ENCODE measurements at regions not wholly inside any gene's neighbourhood (a gene's known extent, or its start where the extent isn't known, plus 50 kb on each side); places are given as distances from the start of the nearest gene placed in this dataset.

- no peak for TF ChIP-seq ELK1 (IDR thresholded peaks at IDR 0.05; ENCODE audit: low read depth, low read length)
- no peak for TF ChIP-seq KLF5 (IDR thresholded peaks at IDR 0.05; ENCODE audit: partially characterized antibody)
Measured at GRCh38 chr13:66014771-66015170, 1215.4 kb downstream of the PCDH9 start (continued).

- no peak overlapping the region for H3K4me3 ChIP-seq
- H3K4me2 ChIP-seq (ENCODE audit: control insufficient read depth, insufficient read depth): no peak overlapping the region
- H2AFZ ChIP-seq (ENCODE audit: control insufficient read depth, low read depth, low read length): no peak overlapping the region
- WGBS (ENCODE audit: insufficient coverage, insufficient replicate concordance, low lambda C conversion rate, missing lambda C conversion rate): 68% methylated on average over 16 of the region's 30 CpGs
- no peaks in the 10 kb centered on the region for H3K79me2 ChIP-seq (ENCODE audit: control insufficient read depth, insufficient read depth, low read length)
- no peak overlapping the region for H3K9ac ChIP-seq (ENCODE audit: control insufficient read depth, insufficient read depth, low read length)
- ChIA-PET RAD21 (ENCODE audit: unreplicated experiment) (no interaction called here), SMC1A (ENCODE audit: uncharacterized antibody, unreplicated experiment) (no interaction called here), POLR2A (no interaction called here), CTCF (no interaction called here)
- no TSS peak for BruUV-seq (replicated peaks)
- DNase-seq (ENCODE audit: low read depth, low spot score) (no peak), ATAC-seq (no peak), FAIRE-seq (no peak)
- no peak overlapping the region for H3K27ac ChIP-seq (ENCODE audit: control insufficient read depth, insufficient read depth)
- H3K27me3 ChIP-seq (replicated peaks in 1 of 2; ENCODE audit: control insufficient read depth in 2 of 2, insufficient read depth in 2 of 2, low read length in 1 of 2): no peaks in the 10 kb centered on the region
- H3K36me3 ChIP-seq (ENCODE audit: control insufficient read depth in 2 of 2, insufficient read depth in 2 of 2, low read length in 1 of 2): no peaks in the 10 kb centered on the region
- no peaks in the 10 kb centered on the region for H4K20me1 ChIP-seq (ENCODE audit: control insufficient read depth, insufficient read depth)
- H3K9me3 ChIP-seq (replicated peaks; ENCODE audit: control insufficient read depth, insufficient read depth, low read length): no peaks in the 10 kb centered on the region; the same call in 2 of the 3 replicates
- no peak for TF ChIP-seq BCL11A (IDR thresholded peaks at IDR 0.05; ENCODE audit: low read depth, low read length)
- in situ Hi-C loops (cut with MboI): no loop called here
- H3K4me1 ChIP-seq (ENCODE audit: control insufficient read depth, insufficient read depth, low read length): no peaks in the 10 kb centered on the region
- intact Hi-C loops (cut with micrococcal nuclease; ENCODE audit: unreplicated experiment): no loop called here
Measured at GRCh38 chr13:66009241-66009640, 1220.9 kb downstream of the PCDH9 start.

GRCh38 chr13:66003558-66003957, 1226.6 kb downstream of the PCDH9 start:
- ChIA-PET CTCF (no interaction called here), SMC1A (ENCODE audit: uncharacterized antibody, unreplicated experiment) (interaction anchor here (0.6 kb wide), 1 partner anchor 791 kb away, joined by 4 read pairs; no protein-coding TSS in a partner anchor), RAD21 (ENCODE audit: unreplicated experiment) (no interaction called here), POLR2A (no interaction called here)
- Histone ChIP-seq H3K27me3 (replicated peaks in 1 of 2; ENCODE audit: control insufficient read depth in 2 of 2, insufficient read depth in 2 of 2, low read length in 1 of 2) (no peaks in the 10 kb centered on the region), H3K79me2 (ENCODE audit: control insufficient read depth, insufficient read depth, low read length) (no peaks in the 10 kb centered on the region), H3K4me2 (ENCODE audit: control insufficient read depth, insufficient read depth) (no peak overlapping the region), H2AFZ (ENCODE audit: control insufficient read depth, low read depth, low read length) (no peak overlapping the region), H3K9ac (ENCODE audit: control insufficient read depth, insufficient read depth, low read length) (no peak overlapping the region), H3K4me3 (no peak overlapping the region), H3K36me3 (ENCODE audit: control insufficient read depth in 2 of 2, insufficient read depth in 2 of 2, low read length in 1 of 2) (no peaks in the 10 kb centered on the region), H4K20me1 (ENCODE audit: control insufficient read depth, insufficient read depth) (no peaks in the 10 kb centered on the region), H3K4me1 (ENCODE audit: control insufficient read depth, insufficient read depth, low read length) (no peaks in the 10 kb centered on the region), H3K27ac (ENCODE audit: control insufficient read depth, insufficient read depth) (no peak overlapping the region), H3K9me3 (replicated peaks; ENCODE audit: control insufficient read depth, insufficient read depth, low read length) (no peaks in the 10 kb centered on the region)
- intact Hi-C loops (cut with micrococcal nuclease; ENCODE audit: unreplicated experiment) (no loop called here), in situ Hi-C loops (cut with MboI) (no loop called here)
- ATAC-seq (no peak), DNase-seq (ENCODE audit: low read depth, low spot score) (no peak), FAIRE-seq (no peak)
- 0% methylated on average over 1 of the region's 1 CpG for WGBS (ENCODE audit: insufficient coverage, insufficient replicate concordance, low lambda C conversion rate, missing lambda C conversion rate)
- no TSS peak for BruUV-seq (replicated peaks)
- TF ChIP-seq RB1 (IDR thresholded peaks at IDR 0.05; ENCODE audit: borderline replicate concordance): no peak
- no peak for TF ChIP-seq REST (IDR thresholded peaks at IDR 0.05; ENCODE audit: low read depth, low read length)
- no peak for TF ChIP-seq ASH2L (IDR thresholded peaks at IDR 0.05; ENCODE audit: borderline replicate concordance, low read depth)
- no peak for TF ChIP-seq ZNF274 (IDR thresholded peaks at IDR 0.05; ENCODE audit: insufficient read depth, insufficient read length)
- no peak for TF ChIP-seq DPF2 (IDR thresholded peaks at IDR 0.05)
- TF ChIP-seq ATF2 (IDR thresholded peaks at IDR 0.05; ENCODE audit: low read length): no peak
- TF ChIP-seq JUND (IDR thresholded peaks at IDR 0.05; ENCODE audit: low read depth, low read length): no peak
- no peak for TF ChIP-seq PAX5 (IDR thresholded peaks at IDR 0.05; ENCODE audit: borderline replicate concordance, low read depth, low read length)
- no peak for TF ChIP-seq IKZF1 (conservative IDR thresholded peaks at IDR 0.05)
